Gastrocnemius medialis (tissue), 4 donors: ENCODE measurements at regions not wholly inside any gene's neighbourhood (a gene's known extent, or its start where the extent isn't known, plus 50 kb on each side); places are given as distances from the start of the nearest gene placed in this dataset.

ENCODE experiments used
- POLR2A ChIP-seq, 2 donors: fragments of 450-650 bp; IDR thresholded peaks; one replicate each; pipeline ENCODE4 v1.6.1; 2017; ENCODE audit warnings: antibody characterized with exemption in 2 of 2, mild to moderate bottlenecking in 2 of 2, moderate library complexity in 2 of 2
- TF ChIP-seq, protein P1 (sequence below), 5 experiments: fragments of 450-650 bp in 3 of 5; fragments of 200-600 bp in 2 of 5; sonication (generic) in 2 of 5; IDR thresholded peaks in 4 of 5; conservative IDR thresholded peaks in 1 of 5; 1 replicate in 4 of 5; 2 replicates in 1 of 5; pipeline ENCODE4 v1.5.1; 2016 to 2019; ENCODE audit warnings: antibody characterized with exemption in 5 of 5, mild to moderate bottlenecking in 3 of 5, moderate library complexity in 3 of 5

DNA sequence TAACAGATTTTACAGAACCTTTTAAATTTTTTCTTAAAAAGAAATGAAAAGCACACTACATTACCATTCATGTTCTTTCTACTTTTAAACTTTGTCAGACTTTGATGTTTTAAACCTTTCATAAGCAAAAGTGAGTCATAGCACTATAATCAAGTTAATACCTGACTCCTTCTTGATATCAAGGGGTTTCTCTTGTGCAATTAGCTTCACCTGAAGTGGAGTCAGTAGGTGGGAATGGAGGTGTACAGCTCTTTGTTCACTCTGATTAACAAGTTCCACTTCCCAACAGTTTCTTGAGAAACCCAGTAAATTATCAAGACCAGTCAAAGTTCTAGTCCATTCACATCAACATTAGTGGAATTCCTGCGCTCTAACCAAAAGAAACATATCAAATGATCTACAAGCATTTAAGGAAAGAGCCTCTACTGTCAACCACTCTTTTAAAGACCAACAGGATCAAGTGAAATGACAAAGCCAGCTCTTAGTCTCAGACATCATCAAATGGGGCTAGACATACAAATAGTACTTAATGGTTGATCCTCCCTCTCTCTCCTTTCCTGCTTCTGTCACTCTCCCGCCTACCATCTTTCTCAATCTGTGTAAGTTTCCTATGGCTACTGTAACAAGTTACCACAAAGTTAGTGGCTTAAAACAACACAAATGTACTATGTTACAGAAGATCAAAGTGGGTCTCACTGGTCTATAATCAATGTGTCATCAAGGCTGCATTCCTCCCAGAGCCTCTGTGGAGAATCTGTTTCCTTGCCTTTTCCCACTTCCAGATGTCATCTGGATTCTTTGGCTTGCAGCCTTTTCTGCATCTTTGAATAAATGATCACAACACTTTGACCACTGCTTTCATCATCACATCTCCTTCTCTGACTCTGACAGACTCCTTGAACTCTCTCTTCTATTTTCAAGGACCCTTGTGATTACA lies 68.0 kb downstream of the HINT1 start:
- no peak for TF ChIP-seq POLR2A (IDR thresholded peaks at IDR 0.05)
- TF ChIP-seq, protein P1, sequence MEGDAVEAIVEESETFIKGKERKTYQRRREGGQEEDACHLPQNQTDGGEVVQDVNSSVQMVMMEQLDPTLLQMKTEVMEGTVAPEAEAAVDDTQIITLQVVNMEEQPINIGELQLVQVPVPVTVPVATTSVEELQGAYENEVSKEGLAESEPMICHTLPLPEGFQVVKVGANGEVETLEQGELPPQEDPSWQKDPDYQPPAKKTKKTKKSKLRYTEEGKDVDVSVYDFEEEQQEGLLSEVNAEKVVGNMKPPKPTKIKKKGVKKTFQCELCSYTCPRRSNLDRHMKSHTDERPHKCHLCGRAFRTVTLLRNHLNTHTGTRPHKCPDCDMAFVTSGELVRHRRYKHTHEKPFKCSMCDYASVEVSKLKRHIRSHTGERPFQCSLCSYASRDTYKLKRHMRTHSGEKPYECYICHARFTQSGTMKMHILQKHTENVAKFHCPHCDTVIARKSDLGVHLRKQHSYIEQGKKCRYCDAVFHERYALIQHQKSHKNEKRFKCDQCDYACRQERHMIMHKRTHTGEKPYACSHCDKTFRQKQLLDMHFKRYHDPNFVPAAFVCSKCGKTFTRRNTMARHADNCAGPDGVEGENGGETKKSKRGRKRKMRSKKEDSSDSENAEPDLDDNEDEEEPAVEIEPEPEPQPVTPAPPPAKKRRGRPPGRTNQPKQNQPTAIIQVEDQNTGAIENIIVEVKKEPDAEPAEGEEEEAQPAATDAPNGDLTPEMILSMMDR (IDR thresholded peaks at IDR 0.05 in 4 of 5, conservative IDR thresholded peaks at IDR 0.05 in 1 of 5), result no peak
